ENCODE measurements at regions not wholly inside any gene's neighbourhood (a gene's known extent, or its start where the extent isn't known, plus 50 kb on each side); places are given as distances from the start of the nearest gene placed in this dataset.

GRCh38 chr9:81377921-81378320 lies 311.4 kb downstream of the TLE1 start:
- TF ChIP-seq CTCF (IDR thresholded peaks at IDR 0.05; ENCODE audit: extremely low read depth in 1 of 2, insufficient read depth in 1 of 2, low read depth in 1 of 2, low read length in 2 of 2) (no peak), EZH2 (IDR thresholded peaks at IDR 0.05; ENCODE audit: borderline replicate concordance, low read depth, low read length, severe bottlenecking) (no peak), POLR2A (IDR thresholded peaks at IDR 0.05; ENCODE audit: low read depth, low read length) (no peak), POLR2AphosphoS5 (IDR thresholded peaks at IDR 0.05; ENCODE audit: insufficient read depth, low read depth, low read length) (no peak), MYC (IDR thresholded peaks at IDR 0.05; ENCODE audit: low read depth, low read length) (no peak), JUN (IDR thresholded peaks at IDR 0.05; ENCODE audit: borderline replicate concordance, insufficient read depth, insufficient read length, low read depth) (no peak), GATA2 (IDR thresholded peaks at IDR 0.05; ENCODE audit: insufficient read depth, insufficient read length, low read depth, low read length) (no peak), MAX (IDR thresholded peaks at IDR 0.05; ENCODE audit: insufficient read depth, insufficient read length) (no peak)
